ENCODE measurements at regions not wholly inside any gene's neighbourhood (a gene's known extent, or its start where the extent isn't known, plus 50 kb on each side); places are given as distances from the start of the nearest gene placed in this dataset.

- POLR2A ChIA-PET: no interaction called here
- CTCF ChIA-PET: no interaction called here
- no peak for TF ChIP-seq ZNF157 (tag by site-specific recombination; IDR thresholded peaks at IDR 0.05)
Measured at GRCh38 chr7:57327081-57327480, 122.9 kb upstream of the ZNF716 start.

GRCh38 chr7:57328457-57328856, 121.5 kb upstream of the ZNF716 start:
- H3K9me3 ChIP-seq (ENCODE audit: control insufficient read depth, insufficient read depth, low read depth, low read length): no peaks in the 10 kb centered on the region
- H3K27ac ChIP-seq (ENCODE audit: extremely low read depth, low read depth, low read length): no peak overlapping the region
- H3K4me1 ChIP-seq (ENCODE audit: control insufficient read depth, insufficient read depth, low read length): no peaks in the 10 kb centered on the region

More at GRCh38 chr7:57327081-57327480, 122.9 kb upstream of the ZNF716 start:
- H3K9me3 ChIP-seq (ENCODE audit: control insufficient read depth, insufficient read depth, low read depth, low read length): no peaks in the 10 kb centered on the region
- H3K27ac ChIP-seq (ENCODE audit: extremely low read depth, low read depth, low read length): no peak overlapping the region
- H3K4me1 ChIP-seq (ENCODE audit: control insufficient read depth, insufficient read depth, low read length): no peaks in the 10 kb centered on the region
- no peaks in the 10 kb centered on the region for H3K36me3 ChIP-seq (ENCODE audit: control insufficient read depth in 2 of 2, insufficient read depth in 1 of 2, low read length in 2 of 2)
- no peak overlapping the region for H3K4me3 ChIP-seq (ENCODE audit: low read depth, low read length)

GRCh38 chr7:57328963-57329362, 121.0 kb upstream of the ZNF716 start:
- CTCF ChIA-PET: no interaction called here
- H3K27ac ChIP-seq (ENCODE audit: extremely low read depth, low read depth, low read length): no peak overlapping the region
- no peaks in the 10 kb centered on the region for H3K36me3 ChIP-seq (ENCODE audit: control insufficient read depth in 2 of 2, insufficient read depth in 1 of 2, low read length in 2 of 2)
- TF ChIP-seq ZNF76 (tag by site-specific recombination; IDR thresholded peaks at IDR 0.05; ENCODE audit: borderline replicate concordance, low read depth): no peak
- no peak for TF ChIP-seq ATF2 (tag by site-specific recombination; IDR thresholded peaks at IDR 0.05; ENCODE audit: low read depth)
- no peak for TF ChIP-seq ZNF174 (tag by site-specific recombination; IDR thresholded peaks at IDR 0.05)
- TF ChIP-seq ZNF24 (tag by site-specific recombination; IDR thresholded peaks at IDR 0.05): no peak
- TF ChIP-seq TSHZ1 (tag by site-specific recombination; IDR thresholded peaks at IDR 0.05; ENCODE audit: borderline replicate concordance): no peak
- no peak for TF ChIP-seq ZBTB48 (tag by site-specific recombination; IDR thresholded peaks at IDR 0.05)
- TF ChIP-seq ZNF311 (tag by site-specific recombination; IDR thresholded peaks at IDR 0.05; ENCODE audit: borderline replicate concordance): no peak
- TF ChIP-seq PRDM10 (tag by site-specific recombination; IDR thresholded peaks at IDR 0.05): no peak
- no peak for TF ChIP-seq GFI1B (tag by site-specific recombination; IDR thresholded peaks at IDR 0.05)
- no peak for TF ChIP-seq ZNF510 (tag by site-specific recombination; IDR thresholded peaks at IDR 0.05; ENCODE audit: insufficient replicate concordance)
- no peaks in the 10 kb centered on the region for H3K4me1 ChIP-seq (ENCODE audit: control insufficient read depth, insufficient read depth, low read length)
- no peak overlapping the region for H3K4me3 ChIP-seq (ENCODE audit: low read depth, low read length)
- POLR2A ChIA-PET: no interaction called here
- no peaks in the 10 kb centered on the region for H3K9me3 ChIP-seq (ENCODE audit: control insufficient read depth, insufficient read depth, low read depth, low read length)

More at GRCh38 chr7:57328457-57328856, 121.5 kb upstream of the ZNF716 start:
- TF ChIP-seq ZNF202 (tag by site-specific recombination; IDR thresholded peaks at IDR 0.05; ENCODE audit: borderline replicate concordance) (no peak), ZFHX2 (tag by site-specific recombination; conservative IDR thresholded peaks at IDR 0.05) (no peak), ZNF449 (tag by site-specific recombination; IDR thresholded peaks at IDR 0.05) (no peak), ZNF114 (tag by site-specific recombination; IDR thresholded peaks at IDR 0.05) (no peak), ZBTB1 (tag by site-specific recombination; IDR thresholded peaks at IDR 0.05) (no peak)
- no peaks in the 10 kb centered on the region for H3K36me3 ChIP-seq (ENCODE audit: control insufficient read depth in 2 of 2, insufficient read depth in 1 of 2, low read length in 2 of 2)
- no peak overlapping the region for H3K4me3 ChIP-seq (ENCODE audit: low read depth, low read length)
- ChIA-PET POLR2A (no interaction called here), CTCF (no interaction called here)

Measured in HEK293 (cell line).